ENCODE measurements at regions not wholly inside any gene's neighbourhood (a gene's known extent, or its start where the extent isn't known, plus 50 kb on each side); places are given as distances from the start of the nearest gene placed in this dataset.

GRCh38 chr3:17979252-17979651, 236.8 kb upstream of the TBC1D5 start:
- Histone ChIP-seq H3K27ac (no peak overlapping the region), H3K4me3 (no peak overlapping the region), H3K9ac (no peak overlapping the region), H3K79me2 (ENCODE audit: insufficient read depth) (no peaks in the 10 kb centered on the region), H3K4me2 (ENCODE audit: unreplicated experiment) (no peak overlapping the region), H4K20me1 (ENCODE audit: insufficient read depth) (no peaks in the 10 kb centered on the region), H3K9me3 (ENCODE audit: low read depth) (no peaks in the 10 kb centered on the region), H2AFZ (no peak overlapping the region), H3F3A (ENCODE audit: insufficient read depth) (no peaks in the 10 kb centered on the region), H3K9me2 (ENCODE audit: insufficient read depth) (no peaks in the 10 kb centered on the region), H3K4me1 (ENCODE audit: insufficient read depth) (no peaks in the 10 kb centered on the region), H3K27me3 (replicated peaks; ENCODE audit: insufficient read depth) (peaks cover 13% of the 10 kb centered on the region), H3K36me3 (ENCODE audit: low read depth) (no peaks in the 10 kb centered on the region)
- WGBS, 2 experiments (ENCODE audit: low coverage in 1 of 2, low lambda C conversion rate in 2 of 2, missing lambda C conversion rate in 2 of 2): 16 to 29% methylated on average over 2 of the region's 2 CpGs
- peak; percentile 33 for DNase-seq
- in situ Hi-C loops (cut with MboI): no loop called here
- no peak for TF ChIP-seq EZH2 (IDR thresholded peaks at IDR 0.05; ENCODE audit: insufficient read depth, poor library complexity, severe bottlenecking)
- TF ChIP-seq EZH2phosphoT487 (IDR thresholded peaks at IDR 0.05; ENCODE audit: insufficient read depth, low read depth): no peak

DNA sequence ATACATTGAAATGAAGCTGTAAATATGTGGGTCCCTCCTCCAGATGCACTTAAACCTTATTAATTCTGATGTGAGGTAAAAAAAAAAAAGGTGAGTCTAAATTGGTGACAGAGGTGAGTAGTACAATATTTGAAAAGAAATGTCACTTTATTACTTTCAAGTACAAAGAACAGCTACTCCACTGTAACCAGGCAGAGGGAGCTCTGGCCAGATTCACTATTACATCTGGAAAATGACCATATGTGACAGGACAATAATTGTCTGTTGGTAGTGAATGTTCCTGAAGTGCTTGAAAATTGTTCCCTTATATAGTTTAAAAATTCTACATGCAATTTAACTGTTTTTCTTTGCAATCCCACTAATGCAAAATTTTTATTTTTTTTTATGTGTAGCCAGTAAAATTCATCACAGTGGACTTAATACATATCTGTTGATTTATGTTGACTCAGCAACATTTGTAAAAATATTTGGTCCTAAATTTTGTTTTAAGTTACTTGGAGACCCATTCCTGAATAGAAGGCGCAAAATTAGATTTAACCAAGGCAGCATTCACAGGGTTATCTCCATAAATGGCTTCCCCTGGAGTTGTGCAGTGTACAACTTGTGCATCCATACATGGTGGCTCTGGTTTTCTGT, 231.9 kb upstream of the TBC1D5 start:
- no peak overlapping the region for H3K27ac ChIP-seq
- in situ Hi-C loops (cut with MboI): no loop called here
- no peaks in the 10 kb centered on the region for H3K36me3 ChIP-seq (ENCODE audit: low read depth)
- no peaks in the 10 kb centered on the region for H3K79me2 ChIP-seq (ENCODE audit: insufficient read depth)
- no peak for TF ChIP-seq EZH2 (IDR thresholded peaks at IDR 0.05; ENCODE audit: insufficient read depth, poor library complexity, severe bottlenecking)
- no peaks in the 10 kb centered on the region for H3K4me1 ChIP-seq (ENCODE audit: insufficient read depth)
- H2AFZ ChIP-seq: no peak overlapping the region
- H3K9me2 ChIP-seq (ENCODE audit: insufficient read depth): no peaks in the 10 kb centered on the region
- H3K9me3 ChIP-seq (ENCODE audit: low read depth): no peaks in the 10 kb centered on the region
- peak; percentile 12 for DNase-seq
- WGBS, 2 experiments (ENCODE audit: low coverage in 1 of 2, low lambda C conversion rate in 2 of 2, missing lambda C conversion rate in 2 of 2): 38 to 39% methylated on average over 1 of the region's 1 CpG
- H4K20me1 ChIP-seq (ENCODE audit: insufficient read depth): no peaks in the 10 kb centered on the region
- no peaks in the 10 kb centered on the region for H3F3A ChIP-seq (ENCODE audit: insufficient read depth)
- H3K9ac ChIP-seq: no peak overlapping the region
- H3K27me3 ChIP-seq (replicated peaks; ENCODE audit: insufficient read depth): no peaks in the 10 kb centered on the region; the same call in 1 of the 2 replicates
- no peak overlapping the region for H3K4me2 ChIP-seq (ENCODE audit: unreplicated experiment)
- H3K4me3 ChIP-seq: no peak overlapping the region

- Histone ChIP-seq H3K4me3 (no peak overlapping the region), H3F3A (ENCODE audit: insufficient read depth) (no peaks in the 10 kb centered on the region), H3K9me3 (ENCODE audit: low read depth) (no peaks in the 10 kb centered on the region), H2AFZ (no peak overlapping the region), H3K36me3 (ENCODE audit: low read depth) (no peaks in the 10 kb centered on the region), H3K9ac (no peak overlapping the region), H3K27ac (no peak overlapping the region), H3K4me1 (ENCODE audit: insufficient read depth) (no peaks in the 10 kb centered on the region), H3K79me2 (ENCODE audit: insufficient read depth) (no peaks in the 10 kb centered on the region), H3K9me2 (ENCODE audit: insufficient read depth) (no peaks in the 10 kb centered on the region), H3K27me3 (replicated peaks; ENCODE audit: insufficient read depth) (no peaks in the 10 kb centered on the region; the same call in none of the 2 replicates), H3K4me2 (ENCODE audit: unreplicated experiment) (no peak overlapping the region), H4K20me1 (ENCODE audit: insufficient read depth) (no peaks in the 10 kb centered on the region)
- no peak for DNase-seq
- no peak for TF ChIP-seq EZH2phosphoT487 (IDR thresholded peaks at IDR 0.05; ENCODE audit: insufficient read depth, low read depth)
- no peak for TF ChIP-seq EZH2 (IDR thresholded peaks at IDR 0.05; ENCODE audit: insufficient read depth, poor library complexity, severe bottlenecking)
- 44 to 50% methylated on average over 10 of the region's 10 CpGs for WGBS, 2 experiments (ENCODE audit: low coverage in 1 of 2, low lambda C conversion rate in 2 of 2, missing lambda C conversion rate in 2 of 2)
- in situ Hi-C loops (cut with MboI): no loop called here
Observed at GRCh38 chr3:17972959-17973906, 230.8 kb upstream of the TBC1D5 start.

- in situ Hi-C loops (cut with MboI): no loop called here
Observed at GRCh38 chr3:17972476-17972875, 230.0 kb upstream of the TBC1D5 start.

More at GRCh38 chr3:17972476-17972875, 230.0 kb upstream of the TBC1D5 start:
- 37 to 40% methylated on average over 1 of the region's 1 CpG for WGBS, 2 experiments (ENCODE audit: low coverage in 1 of 2, low lambda C conversion rate in 2 of 2, missing lambda C conversion rate in 2 of 2)
- Histone ChIP-seq H3F3A (ENCODE audit: insufficient read depth) (no peaks in the 10 kb centered on the region), H3K36me3 (ENCODE audit: low read depth) (no peaks in the 10 kb centered on the region), H3K9ac (no peak overlapping the region), H3K79me2 (ENCODE audit: insufficient read depth) (no peaks in the 10 kb centered on the region), H3K9me3 (ENCODE audit: low read depth) (no peaks in the 10 kb centered on the region), H3K27ac (no peak overlapping the region), H2AFZ (no peak overlapping the region), H3K27me3 (replicated peaks; ENCODE audit: insufficient read depth) (peaks cover 4% of the 10 kb centered on the region), H3K9me2 (ENCODE audit: insufficient read depth) (no peaks in the 10 kb centered on the region), H3K4me2 (ENCODE audit: unreplicated experiment) (no peak overlapping the region), H3K4me1 (ENCODE audit: insufficient read depth) (no peaks in the 10 kb centered on the region), H3K4me3 (no peak overlapping the region), H4K20me1 (ENCODE audit: insufficient read depth) (no peaks in the 10 kb centered on the region)
- TF ChIP-seq EZH2 (IDR thresholded peaks at IDR 0.05; ENCODE audit: insufficient read depth, poor library complexity, severe bottlenecking) (no peak), EZH2phosphoT487 (IDR thresholded peaks at IDR 0.05; ENCODE audit: insufficient read depth, low read depth) (no peak)
- DNase-seq: no peak
